ENCODE measurements at regions not wholly inside any gene's neighbourhood (a gene's known extent, or its start where the extent isn't known, plus 50 kb on each side); places are given as distances from the start of the nearest gene placed in this dataset.
A peak's percentile ranks its signal among the peaks of the same experiment; 100 is the strongest.
"Not testable (repeated sequence)": the region's sequence is repeated elsewhere in the genome, so short reads cannot be mapped to it uniquely, and the experiment has no call there.

- peak; percentile 52 for DNase-seq (ENCODE audit: low read depth)
These were observed 232.1 kb upstream of the PIK3R1 start for GRCh38 chr5:67983251-67984110.

DNA sequence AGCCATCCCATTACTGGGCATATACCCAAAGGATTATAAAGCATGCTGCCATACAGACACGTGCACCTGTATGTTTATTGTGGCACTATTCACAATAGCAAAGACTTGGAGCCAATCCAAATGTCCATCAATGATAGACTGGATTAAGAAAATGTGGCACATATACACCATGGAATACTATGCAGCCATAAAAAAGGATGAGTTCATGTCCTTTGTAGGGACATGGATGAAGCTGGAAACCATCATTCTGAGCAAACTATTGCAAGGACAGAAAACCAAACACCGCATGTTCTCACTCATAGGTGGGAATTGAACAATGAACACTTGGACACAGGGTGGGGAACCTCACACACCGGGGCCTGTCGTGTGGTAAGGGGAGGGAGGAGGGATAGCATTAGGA, 233.4 kb upstream of the PIK3R1 start:
- not testable (repeated sequence) for DNase-seq (ENCODE audit: low read depth)

- no peak for DNase-seq (ENCODE audit: low read depth)
These were observed 237.4 kb upstream of the PIK3R1 start for GRCh38 chr5:67978171-67978570.

- DNase-seq (ENCODE audit: low read depth): no peak
These were observed 238.5 kb upstream of the PIK3R1 start for GRCh38 chr5:67976891-67977601.

DNA sequence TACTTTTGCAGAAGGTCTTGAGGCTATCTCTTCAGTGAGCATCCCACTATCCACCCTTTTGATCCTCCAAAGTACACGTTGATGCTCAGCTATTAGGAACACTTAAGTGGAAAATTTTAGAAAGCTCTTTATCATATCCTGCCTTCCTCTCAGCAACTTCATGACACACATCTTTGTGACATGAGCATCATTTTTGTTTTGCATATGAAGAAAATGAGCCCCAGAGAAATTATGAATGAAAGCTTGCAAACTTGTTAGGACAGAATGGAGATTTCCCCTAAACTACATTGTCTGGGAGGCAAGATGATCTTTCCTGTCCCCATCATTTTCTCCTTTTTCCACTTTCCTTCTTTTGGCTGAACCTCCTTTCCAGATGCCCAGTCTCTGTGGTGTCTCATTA, 239.4 kb upstream of the PIK3R1 start:
- no peak for DNase-seq (ENCODE audit: low read depth)

GRCh38 chr5:67974471-67974870, 241.1 kb upstream of the PIK3R1 start:
- no peak for DNase-seq (ENCODE audit: low read depth)

- no peak for DNase-seq (ENCODE audit: low read depth)
These were observed 241.5 kb upstream of the PIK3R1 start for GRCh38 chr5:67974054-67974453.

- DNase-seq (ENCODE audit: low read depth): no peak
These were observed 243.4 kb upstream of the PIK3R1 start for GRCh38 chr5:67971971-67972821.

GRCh38 chr5:67971223-67971830, 244.2 kb upstream of the PIK3R1 start:
- no peak for DNase-seq (ENCODE audit: low read depth)

- no peak for DNase-seq (ENCODE audit: low read depth)
These were observed 245.9 kb upstream of the PIK3R1 start for GRCh38 chr5:67969631-67970030.

DNA sequence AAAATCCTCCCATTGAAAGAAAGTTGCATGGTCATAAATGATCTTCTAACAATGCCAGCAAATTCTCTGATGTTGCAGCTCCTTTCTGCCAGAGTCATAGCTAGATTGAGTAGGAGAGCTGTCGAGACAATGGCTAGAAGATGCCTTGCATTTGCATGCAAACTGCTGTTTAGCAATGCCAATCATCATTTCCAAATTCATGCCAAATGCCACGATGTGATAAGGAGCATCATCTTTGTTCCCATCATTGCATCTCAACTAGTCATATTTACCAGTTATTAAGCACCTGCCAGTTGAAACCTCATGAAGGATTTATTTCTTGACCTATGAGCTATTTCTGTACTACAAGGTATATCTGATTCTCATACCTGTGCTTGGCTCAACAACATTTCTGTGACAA, 246.4 kb upstream of the PIK3R1 start:
- DNase-seq (ENCODE audit: low read depth): no peak

DNA sequence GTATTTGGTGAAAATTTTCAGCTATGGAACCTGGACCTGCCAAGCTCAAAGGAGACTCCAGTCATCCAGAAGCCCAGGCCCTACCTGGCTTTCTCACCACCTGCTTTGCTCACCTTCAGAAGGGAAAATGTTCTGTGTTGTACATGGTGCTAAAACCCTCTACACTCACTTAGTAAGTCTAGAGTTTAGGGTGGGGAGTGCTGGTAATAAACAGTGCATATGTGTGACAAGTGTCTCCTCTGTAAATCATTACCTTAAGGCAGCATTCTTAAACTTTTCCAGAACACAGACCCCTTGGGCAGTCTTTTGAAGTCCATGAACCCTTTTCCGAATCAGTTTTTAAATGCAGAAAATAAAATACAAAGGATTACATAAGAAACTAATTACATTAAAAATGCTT, 248.8 kb upstream of the PIK3R1 start:
- no peak for DNase-seq (ENCODE audit: low read depth)

DNA sequence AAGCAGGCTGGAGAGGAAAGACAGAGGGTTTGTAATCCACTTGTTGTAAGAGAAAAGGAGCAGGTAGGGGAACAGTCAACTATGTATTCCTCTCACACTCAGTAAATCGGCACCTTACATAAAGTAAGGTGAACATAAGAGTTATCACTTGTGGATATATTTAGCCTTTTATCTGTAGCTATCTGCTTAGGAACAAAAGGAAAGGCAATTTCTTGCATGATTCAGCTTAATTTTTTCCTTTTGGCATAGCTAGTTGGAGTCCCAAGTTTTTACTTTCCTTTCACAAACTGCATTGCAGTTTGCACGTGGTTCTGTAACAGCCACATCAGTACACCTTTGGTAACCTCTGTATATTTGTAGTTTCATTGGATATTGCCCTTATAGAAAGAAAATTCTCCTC, 250.9 kb upstream of the PIK3R1 start:
- DNase-seq (ENCODE audit: low read depth): no peak

DNA sequence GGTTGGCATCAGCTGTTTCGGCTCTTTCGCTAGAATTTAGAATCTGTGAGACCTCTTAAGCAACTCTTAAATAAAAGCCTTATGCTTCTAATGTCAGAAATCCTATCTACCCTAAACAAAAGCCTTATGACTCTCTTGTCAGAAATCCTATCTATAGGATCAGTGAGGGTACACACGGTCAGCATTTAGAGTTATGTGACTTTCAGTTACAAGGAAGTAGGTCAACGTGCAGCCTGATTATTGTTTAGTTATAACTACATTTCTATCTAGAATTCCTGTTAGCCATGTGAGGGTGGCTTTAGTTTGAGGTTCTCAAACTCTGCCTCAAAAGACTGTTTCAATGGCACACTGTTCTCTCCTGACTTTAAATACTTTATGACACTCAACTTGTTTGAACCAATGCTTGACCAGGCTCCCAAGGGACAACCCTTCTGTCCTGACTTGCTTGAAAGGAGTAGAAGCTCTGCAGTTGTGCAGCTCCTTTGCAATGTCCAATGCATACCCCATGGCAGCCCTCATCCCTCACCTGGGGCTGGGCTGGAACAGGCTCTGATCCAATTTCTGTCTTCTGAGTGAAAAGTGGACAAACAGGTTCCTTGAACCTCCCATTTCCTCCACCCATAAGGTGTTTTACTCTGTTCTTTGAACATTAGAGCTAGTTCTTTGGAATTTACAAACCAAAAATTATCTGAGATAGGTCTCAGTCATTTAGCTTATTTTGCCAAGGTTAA, 251.6 kb upstream of the PIK3R1 start:
- no peak for DNase-seq (ENCODE audit: low read depth)

DNA sequence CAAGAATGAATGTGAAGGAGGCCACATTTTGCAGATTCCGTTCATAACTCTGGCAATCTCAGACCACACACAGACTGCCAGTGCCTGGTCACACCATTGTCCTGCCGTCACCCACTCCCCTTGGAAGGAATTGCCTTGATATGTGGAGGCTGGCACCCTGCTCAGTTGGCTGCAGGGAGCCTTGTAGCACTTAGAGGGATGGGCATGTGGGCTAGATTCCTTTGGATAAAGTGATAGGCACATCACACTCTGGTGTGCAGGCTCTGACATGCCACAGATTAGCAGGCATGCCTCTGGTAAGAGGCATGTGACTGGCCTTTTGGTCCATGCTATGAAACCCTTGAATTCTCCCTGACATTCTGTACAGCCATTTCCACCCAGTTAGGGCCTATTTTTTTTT, 254.6 kb upstream of the PIK3R1 start:
- no peak for DNase-seq (ENCODE audit: low read depth)

DNA sequence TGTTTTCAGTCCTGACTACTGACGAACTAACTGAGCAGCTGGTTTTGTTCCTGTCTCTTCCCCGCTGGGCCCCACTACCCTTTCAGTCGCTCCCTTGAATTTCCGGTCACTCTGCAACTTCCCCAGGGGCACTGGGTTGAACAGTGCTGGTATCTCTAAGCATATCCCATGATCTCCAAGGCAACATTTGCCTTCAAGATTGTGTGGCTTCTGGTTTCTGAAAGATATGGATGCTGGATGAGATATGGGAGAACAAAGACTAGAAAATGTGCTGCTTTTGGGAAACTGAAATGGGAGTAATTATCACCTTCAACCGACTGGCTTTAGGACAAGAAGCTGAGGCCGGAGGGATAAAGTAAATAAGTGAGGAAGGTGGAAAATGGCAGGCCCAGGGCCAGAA, 258.2 kb upstream of the PIK3R1 start:
- no peak for DNase-seq (ENCODE audit: low read depth)

DNA sequence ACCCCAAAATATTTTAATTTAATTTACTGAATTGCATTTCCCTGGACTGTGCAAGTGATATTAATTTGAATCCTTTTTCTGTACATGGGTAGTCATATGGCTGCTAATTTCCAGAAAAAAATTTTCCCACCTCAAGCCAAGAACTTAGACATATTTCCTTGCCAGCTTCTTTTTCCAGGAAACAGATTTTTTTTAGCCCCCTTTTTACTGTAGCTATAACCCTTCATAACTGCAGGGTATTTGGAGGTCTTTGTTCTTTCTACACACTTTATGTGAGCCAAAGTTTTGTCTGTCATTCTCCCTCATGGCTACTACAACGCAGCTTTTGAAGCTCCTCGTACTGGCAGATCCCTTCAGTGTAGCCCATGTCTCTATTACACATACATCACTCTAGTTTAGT, 261.2 kb upstream of the PIK3R1 start:
- DNase-seq (ENCODE audit: low read depth): no peak

GRCh38 chr5:67942421-67942820, 273.1 kb upstream of the PIK3R1 start:
- DNase-seq (ENCODE audit: low read depth): no peak

DNA sequence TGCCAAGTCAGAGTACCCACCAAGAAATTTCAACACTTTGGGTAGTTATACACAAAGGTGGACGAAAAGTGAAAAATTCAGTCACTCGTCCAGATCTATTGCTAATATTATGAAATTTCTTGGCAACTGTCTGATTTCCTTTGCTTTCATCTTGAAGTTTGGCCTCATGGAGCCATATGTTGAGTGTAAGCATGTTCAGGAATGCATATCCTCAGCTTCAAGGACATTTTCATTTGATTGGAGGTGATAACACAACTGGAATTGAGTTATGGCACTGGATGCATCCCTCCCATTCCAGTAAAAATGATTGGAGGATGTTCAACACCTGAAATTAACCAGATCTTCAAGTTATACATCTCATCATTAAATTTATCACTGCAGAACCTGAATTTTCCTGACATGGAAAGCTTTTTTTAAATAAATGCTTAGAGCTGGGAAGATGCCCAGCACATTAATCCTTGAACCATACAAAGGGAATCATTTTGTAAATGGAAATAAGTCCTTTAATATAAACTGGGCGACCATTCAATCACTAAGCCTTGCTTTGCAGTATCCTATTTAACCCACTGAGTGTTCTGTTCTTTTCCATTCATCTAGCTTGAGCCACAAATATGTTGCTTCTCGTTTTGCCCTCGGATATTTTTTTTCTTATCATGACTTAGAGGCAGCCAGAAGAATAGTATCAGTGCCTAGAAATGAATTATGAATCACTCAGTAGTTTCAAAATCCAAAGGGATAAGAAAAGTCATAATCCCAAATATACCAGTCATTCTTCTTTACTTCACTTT, 273.7 kb upstream of the PIK3R1 start:
- no peak for DNase-seq (ENCODE audit: low read depth)

DNA sequence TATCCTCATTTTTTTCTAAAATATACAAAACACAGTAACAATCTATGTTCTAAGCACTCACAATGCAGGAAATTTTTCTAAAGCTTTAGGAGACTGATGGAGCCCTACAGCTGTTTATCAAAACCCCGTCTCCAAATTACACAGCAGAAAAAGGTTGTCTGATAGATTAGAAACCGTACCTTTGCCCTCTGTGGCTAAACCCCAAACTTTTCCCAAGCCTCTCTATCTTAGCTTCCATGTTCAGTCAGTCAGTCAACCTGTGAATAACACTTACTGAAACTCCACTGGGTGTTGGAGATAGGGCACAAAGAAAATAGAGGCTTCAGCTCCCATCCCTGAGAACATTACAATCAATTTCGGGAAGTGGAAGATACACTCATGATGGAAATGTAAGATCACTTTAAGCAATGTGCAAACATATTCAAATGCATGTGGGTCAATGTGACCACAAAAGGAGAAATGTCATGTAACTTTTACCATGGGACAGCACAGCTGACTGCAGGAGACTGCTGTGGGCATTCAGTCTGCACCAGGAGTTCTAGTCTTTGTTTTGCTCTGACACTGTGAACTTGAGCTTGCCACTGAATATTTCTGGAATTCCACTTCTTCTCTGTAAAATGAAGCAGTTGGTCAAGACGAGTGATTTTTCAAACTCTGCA, 279.5 kb upstream of the PIK3R1 start:
- DNase-seq (ENCODE audit: low read depth): no peak
